A549 (cell line): ENCODE measurements at regions not wholly inside any gene's neighbourhood (a gene's known extent, or its start where the extent isn't known, plus 50 kb on each side); places are given as distances from the start of the nearest gene placed in this dataset.

Experiments used
- ATAC-seq, 2 experiments: fragments of 200-7000 bp in 1 of 2; fragments of >200 bp in 1 of 2; cut with Nextera tagmentation in 1 of 2; cut with Tn5 transposase in 1 of 2; 3 replicates each; pipeline versions ENCODE4 v1.8.0 to v1.9.1; 2018 to 2020; ENCODE audit warnings: mild to moderate bottlenecking in 1 of 2, moderate library complexity in 1 of 2
- CTCF ChIA-PET: fragments of 300-600 bp; sonication (Branson Sonifier 250); formaldehyde crosslinking; extraction: SDS; loops from one replicate; lab custom pipeline; 2021; ENCODE audit warnings: antibody characterized with exemption, inconsistent platforms; lab: Yijun Ruan, JAX
- POLR2A ChIA-PET: fragments of 350-600 bp; formaldehyde crosslinking; extraction: SDS; loops from one replicate; lab custom pipeline; 2021; ENCODE audit warnings: antibody characterized with exemption, inconsistent platforms; lab: Yijun Ruan, JAX
- DNase-seq, 2 experiments: peaks; one replicate each; pipeline versions ENCODE4 v3.0.0 to v3.0.0-alpha.2; 2011 to 2016; ENCODE audit warnings: low read depth in 1 of 2, low spot score in 1 of 2
- FAIRE-seq: peaks from 2 replicates; lab custom pipeline; 2011; peaks lifted over from hg19 to GRCh38; lab: Jason Lieb, UNC
- H3K27ac ChIP-seq, 2 experiments: fragments of >200 bp; sonication (Bioruptor Twin); formaldehyde crosslinking; 3 replicates each; pipeline ENCODE4 v1.5.1; 2016 to 2017
- H3K4me1 ChIP-seq: fragments of >200 bp; sonication (Bioruptor Twin); formaldehyde crosslinking; 3 replicates; pipeline ENCODE4 v1.6.1; 2016
- H3K4me2 ChIP-seq: fragments of >200 bp; sonication (Bioruptor Twin); formaldehyde crosslinking; 3 replicates; pipeline ENCODE4 v1.6.1; 2016
- H3K4me3 ChIP-seq: fragments of >200 bp; sonication (Bioruptor Twin); formaldehyde crosslinking; 3 replicates; pipeline ENCODE4 v1.5.1; 2016
- H3K9me3 ChIP-seq: fragments of >200 bp; sonication (Bioruptor Twin); formaldehyde crosslinking; 3 replicates; pipeline ENCODE4 v1.6.1; 2016
- ATOH8 ChIP-seq: fragments of 250-450 bp; sonication (Bioruptor Pico); IDR thresholded peaks from 2 replicates; pipeline ENCODE4 v1.5.0; 2020; ENCODE audit warnings: low read depth, mild to moderate bottlenecking, moderate library complexity
- BCL3 ChIP-seq: fragments of >200 bp; sonication (Bioruptor Twin); formaldehyde crosslinking; IDR thresholded peaks from 3 replicates; pipeline ENCODE4 v1.6.1; 2016
- CEBPB ChIP-seq, 2 experiments: fragments of >200 bp in 1 of 2; sonication (Bioruptor Twin) in 1 of 2; formaldehyde crosslinking in 1 of 2; IDR thresholded peaks; 2 replicates each; pipeline ENCODE4 v1.6.1; 2012 to 2016
- CHD2 ChIP-seq: fragments of 150-350 bp; IDR thresholded peaks from 2 replicates; pipeline ENCODE4 v1.6.1; 2014; ENCODE audit warnings: low read length; ENCODE audit not compliant: partially characterized antibody
- CHD4 ChIP-seq: fragments of 200-600 bp; sonication (generic); IDR thresholded peaks from 2 replicates; pipeline ENCODE4 v1.6.1; 2016; ENCODE audit warnings: antibody characterized with exemption, mild to moderate bottlenecking, borderline replicate concordance
- EHMT2 ChIP-seq: fragments of 200-600 bp; sonication (generic); IDR thresholded peaks from 2 replicates; pipeline ENCODE4 v1.6.1; 2016; ENCODE audit warnings: antibody characterized with exemption, low read depth, mild to moderate bottlenecking, moderate library complexity
- EP300 ChIP-seq, 2 experiments: fragments of >200 bp; sonication (Bioruptor Twin); formaldehyde crosslinking; IDR thresholded peaks; 2 replicates in 1 of 2; 3 replicates in 1 of 2; pipeline ENCODE4 v1.6.1; 2016 to 2017
- HDAC2 ChIP-seq: fragments of 200-600 bp; sonication (generic); IDR thresholded peaks from 2 replicates; pipeline ENCODE4 v1.6.1; 2016
- HES2 ChIP-seq: fragments of >200 bp; sonication (Bioruptor Twin); formaldehyde crosslinking; IDR thresholded peaks from 2 replicates; pipeline ENCODE4 v1.6.1; 2016
- HEYL ChIP-seq: fragments of 250-450 bp; sonication (Bioruptor Pico); IDR thresholded peaks from 2 replicates; pipeline ENCODE4 v1.8.0; 2021; ENCODE audit warnings: mild to moderate bottlenecking, moderate library complexity
- JUN ChIP-seq, 2 experiments: fragments of >200 bp; sonication (Bioruptor Twin); formaldehyde crosslinking; IDR thresholded peaks; 2 replicates in 1 of 2; 3 replicates in 1 of 2; pipeline ENCODE4 v1.6.1; 2016 to 2017
- KDM1A ChIP-seq: fragments of 200-600 bp; sonication (generic); IDR thresholded peaks from 2 replicates; pipeline ENCODE4 v1.6.1; 2016; ENCODE audit warnings: low read depth, mild to moderate bottlenecking
- MAX ChIP-seq: IDR thresholded peaks from 2 replicates; pipeline ENCODE4 v1.6.1; 2012
- MAZ ChIP-seq: fragments of 150-350 bp; IDR thresholded peaks from 2 replicates; pipeline ENCODE4 v1.6.1; 2014; ENCODE audit warnings: antibody characterized with exemption, low read depth, low read length, borderline replicate concordance
- NFE2L2 ChIP-seq: fragments of 150-350 bp; conservative IDR thresholded peaks from 2 replicates; pipeline ENCODE4 v1.6.1; 2014; ENCODE audit warnings: low read length
- NR3C1 ChIP-seq: fragments of >200 bp; sonication (Bioruptor Twin); formaldehyde crosslinking; IDR thresholded peaks from 3 replicates; pipeline ENCODE4 v1.6.1; 2017
- PBX3 ChIP-seq: IDR thresholded peaks from 2 replicates; pipeline ENCODE4 v1.6.1; 2012
- PHF8 ChIP-seq: fragments of 200-600 bp; sonication (generic); IDR thresholded peaks from 2 replicates; pipeline ENCODE4 v1.6.1; 2016; ENCODE audit warnings: low read depth, mild to moderate bottlenecking, antibody characterized with exemption, moderate library complexity, borderline replicate concordance
- POLR2A ChIP-seq: IDR thresholded peaks from 2 replicates; pipeline ENCODE4 v1.6.1; 2012; ENCODE audit warnings: mild to moderate bottlenecking, low read length
- RARB ChIP-seq: fragments of 250-450 bp; sonication (Bioruptor Pico); IDR thresholded peaks from 2 replicates; pipeline ENCODE4 v1.8.0; 2021; ENCODE audit warnings: mild to moderate bottlenecking, moderate library complexity
- RCOR1 ChIP-seq: fragments of 150-350 bp; IDR thresholded peaks from 2 replicates; pipeline ENCODE4 v1.6.1; 2014; ENCODE audit warnings: antibody characterized with exemption, low read length, low read depth
- REST ChIP-seq: fragments of 200-600 bp; sonication (generic); IDR thresholded peaks from 2 replicates; pipeline ENCODE4 v1.6.1; 2016; ENCODE audit warnings: antibody characterized with exemption, mild to moderate bottlenecking, moderate library complexity
- SREBF2 ChIP-seq: fragments of 450-650 bp; IDR thresholded peaks from 2 replicates; pipeline ENCODE4 v1.6.1; 2014; ENCODE audit warnings: mild to moderate bottlenecking, moderate library complexity
- WGBS: methylation state at CpG from one replicate; pipeline ENCODE4 v1.1.6; 2017; ENCODE audit errors: missing lambda C conversion rate; 5-methylcytosine and 5-hydroxymethylcytosine counted together

- Histone ChIP-seq H3K4me3 (no peak overlapping the region), H3K4me1 (no peaks in the 10 kb centered on the region), H3K27ac (no peak overlapping the region), H3K9me3 (no peaks in the 10 kb centered on the region), H3K4me2 (no peak overlapping the region)
- DNase-seq = no peak
- TF ChIP-seq REST (no peak), EP300 (IDR thresholded peaks at IDR 0.05) (no peak), BCL3 (no peak), NR3C1 (no peak), RARB (CRISPR knock-in tag) (no peak), MAZ (no peak), ATOH8 (CRISPR knock-in tag) (no peak), CEBPB (IDR thresholded peaks at IDR 0.05) (no peak), PHF8 (no peak), POLR2A (no peak), CHD2 (no peak), HES2 (no peak), HEYL (no peak), JUN (IDR thresholded peaks at IDR 0.05) (no peak), CHD4 (no peak), SREBF2 (no peak)
- no peak; a peak in 1 of 6 replicates for ATAC-seq
- 41% methylated on average over 16 of the region's 16 CpGs for WGBS
- ChIA-PET POLR2A (no interaction called here), CTCF (no interaction called here)
- FAIRE-seq = no peak
These were observed 219.1 kb upstream of the RGMA start for GRCh38 chr15:93308026-93308690.

- TF ChIP-seq EHMT2 (no peak), RARB (CRISPR knock-in tag) (no peak), POLR2A (no peak), MAX (no peak), HES2 (no peak), NFE2L2 (no peak), CHD4 (no peak), JUN (IDR thresholded peaks at IDR 0.05) (no peak), KDM1A (no peak), PBX3 (no peak), REST (no peak), HDAC2 (no peak), RCOR1 (no peak)
- Histone ChIP-seq H3K4me1 (no peaks in the 10 kb centered on the region), H3K4me3 (no peak overlapping the region), H3K9me3 (no peaks in the 10 kb centered on the region), H3K4me2 (no peak overlapping the region), H3K27ac (no peak overlapping the region)
- ChIA-PET POLR2A (no interaction called here), CTCF (no interaction called here)
- ATAC-seq = no peak
- no peak for FAIRE-seq
- DNase-seq = no peak
- 45% methylated on average over 14 of the region's 14 CpGs for WGBS
These were observed 218.5 kb upstream of the RGMA start for GRCh38 chr15:93307513-93307912.
